ENCODE measurements at regions not wholly inside any gene's neighbourhood (a gene's known extent, or its start where the extent isn't known, plus 50 kb on each side); places are given as distances from the start of the nearest gene placed in this dataset.

DNA sequence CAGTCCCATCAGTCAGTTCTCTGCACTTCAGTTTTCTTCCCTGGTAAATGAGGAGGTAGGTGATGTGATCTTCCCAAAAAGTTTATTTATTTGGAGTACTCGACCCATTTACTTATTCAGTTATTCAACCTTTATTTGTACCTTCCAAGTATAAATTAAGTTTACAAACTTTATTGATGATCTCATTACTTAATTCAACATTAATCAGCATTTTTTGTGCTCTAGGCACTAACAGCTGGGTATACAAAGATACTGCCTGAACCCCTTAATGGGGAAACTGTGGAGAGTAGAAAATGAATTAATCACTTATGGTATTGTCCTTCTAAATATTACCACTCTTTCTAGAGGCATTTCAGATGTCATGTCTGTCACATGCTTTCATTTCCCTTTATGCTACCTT is 293.3 kb downstream of the DLEU7 start:
- TF ChIP-seq, protein P1, sequence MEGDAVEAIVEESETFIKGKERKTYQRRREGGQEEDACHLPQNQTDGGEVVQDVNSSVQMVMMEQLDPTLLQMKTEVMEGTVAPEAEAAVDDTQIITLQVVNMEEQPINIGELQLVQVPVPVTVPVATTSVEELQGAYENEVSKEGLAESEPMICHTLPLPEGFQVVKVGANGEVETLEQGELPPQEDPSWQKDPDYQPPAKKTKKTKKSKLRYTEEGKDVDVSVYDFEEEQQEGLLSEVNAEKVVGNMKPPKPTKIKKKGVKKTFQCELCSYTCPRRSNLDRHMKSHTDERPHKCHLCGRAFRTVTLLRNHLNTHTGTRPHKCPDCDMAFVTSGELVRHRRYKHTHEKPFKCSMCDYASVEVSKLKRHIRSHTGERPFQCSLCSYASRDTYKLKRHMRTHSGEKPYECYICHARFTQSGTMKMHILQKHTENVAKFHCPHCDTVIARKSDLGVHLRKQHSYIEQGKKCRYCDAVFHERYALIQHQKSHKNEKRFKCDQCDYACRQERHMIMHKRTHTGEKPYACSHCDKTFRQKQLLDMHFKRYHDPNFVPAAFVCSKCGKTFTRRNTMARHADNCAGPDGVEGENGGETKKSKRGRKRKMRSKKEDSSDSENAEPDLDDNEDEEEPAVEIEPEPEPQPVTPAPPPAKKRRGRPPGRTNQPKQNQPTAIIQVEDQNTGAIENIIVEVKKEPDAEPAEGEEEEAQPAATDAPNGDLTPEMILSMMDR (IDR thresholded peaks at IDR 0.05; ENCODE audit: insufficient read depth, low read depth, low read length) = no peak
- TF ChIP-seq EZH2 (IDR thresholded peaks at IDR 0.05; ENCODE audit: insufficient read depth, low read length) = no peak

Measured in astrocyte (in vitro differentiated cells and primary cell).